ENCODE measurements at regions not wholly inside any gene's neighbourhood (a gene's known extent, or its start where the extent isn't known, plus 50 kb on each side); places are given as distances from the start of the nearest gene placed in this dataset.
A peak's percentile ranks its signal among the peaks of the same experiment; 100 is the strongest.
"Not testable (repeated sequence)": the region's sequence is repeated elsewhere in the genome, so short reads cannot be mapped to it uniquely, and the experiment has no call there.

GRCh38 chr6:30816791-30817739 is 67.3 kb upstream of the DDR1 start:
- intact Hi-C loops (cut with micrococcal nuclease; ENCODE audit: unreplicated experiment) = no loop called here
- no TSS peak for BruUV-seq (replicated peaks)
- H3K27ac ChIP-seq (ENCODE audit: low read depth, low read length, poor library complexity, severe bottlenecking) = no peak overlapping the region

GRCh38 chr6:30816296-30816695 is 68.0 kb upstream of the DDR1 start:
- H3K79me2 ChIP-seq (ENCODE audit: insufficient read depth, low read depth, low read length); H3K4me3 ChIP-seq (ENCODE audit: low read depth, low read length, poor library complexity, severe bottlenecking); H3K4me2 ChIP-seq (ENCODE audit: low read length); intact Hi-C loops (cut with micrococcal nuclease; ENCODE audit: unreplicated experiment); H2AFZ ChIP-seq (ENCODE audit: low read length); BruUV-seq (replicated peaks); DNase-seq (ENCODE audit: low spot score); H3K9me2 ChIP-seq (ENCODE audit: insufficient read depth, low read length); H3K27ac ChIP-seq (ENCODE audit: low read depth, low read length, poor library complexity, severe bottlenecking); POLR2A ChIA-PET; H3K9me3 ChIP-seq (ENCODE audit: low read length); H4K20me1 ChIP-seq (ENCODE audit: insufficient read depth, low read length); CTCF ChIA-PET (ENCODE audit: unreplicated experiment); H3K36me3 ChIP-seq (ENCODE audit: insufficient read depth, low read length): not testable (repeated sequence)
- H3K4me1 ChIP-seq (ENCODE audit: insufficient read depth, low read length, poor library complexity, severe bottlenecking) = peaks cover 16% of the 10 kb centered on the region

More at GRCh38 chr6:30816791-30817739, 67.3 kb upstream of the DDR1 start:
- Histone ChIP-seq H3K4me3 (ENCODE audit: low read depth, low read length, poor library complexity, severe bottlenecking) (no peak overlapping the region), H3K79me2 (ENCODE audit: insufficient read depth, low read depth, low read length) (no peaks in the 10 kb centered on the region), H4K20me1 (ENCODE audit: insufficient read depth, low read length) (no peaks in the 10 kb centered on the region), H3K9me2 (ENCODE audit: insufficient read depth, low read length) (no peaks in the 10 kb centered on the region), H3K4me1 (ENCODE audit: insufficient read depth, low read length, poor library complexity, severe bottlenecking) (peaks cover 9% of the 10 kb centered on the region), H3K4me2 (ENCODE audit: low read length) (no peak overlapping the region), H3K36me3 (ENCODE audit: insufficient read depth, low read length) (no peaks in the 10 kb centered on the region), H3K9me3 (ENCODE audit: low read length) (no peaks in the 10 kb centered on the region), H2AFZ (ENCODE audit: low read length) (no peak overlapping the region)
- TF ChIP-seq EZH2phosphoT487 (IDR thresholded peaks at IDR 0.05; ENCODE audit: borderline replicate concordance, low read depth, low read length) (no peak), CTCF (conservative IDR thresholded peaks at IDR 0.05; ENCODE audit: low read length) (no peak)
- POLR2A ChIA-PET = no interaction called here
- no peak for DNase-seq (ENCODE audit: low spot score)
- CTCF ChIA-PET (ENCODE audit: unreplicated experiment) = no interaction called here

- H3K4me1 ChIP-seq (ENCODE audit: insufficient read depth, low read length, poor library complexity, severe bottlenecking) = peaks cover 27% of the 10 kb centered on the region
- H3K9me2 ChIP-seq (ENCODE audit: insufficient read depth, low read length); H3K27ac ChIP-seq (ENCODE audit: low read depth, low read length, poor library complexity, severe bottlenecking); DNase-seq (ENCODE audit: low spot score); intact Hi-C loops (cut with micrococcal nuclease; ENCODE audit: unreplicated experiment); CTCF ChIA-PET (ENCODE audit: unreplicated experiment); H3K4me3 ChIP-seq (ENCODE audit: low read depth, low read length, poor library complexity, severe bottlenecking); H3K79me2 ChIP-seq (ENCODE audit: insufficient read depth, low read depth, low read length); H3K9me3 ChIP-seq (ENCODE audit: low read length); H3K4me2 ChIP-seq (ENCODE audit: low read length); POLR2A ChIA-PET; H3K36me3 ChIP-seq (ENCODE audit: insufficient read depth, low read length); H2AFZ ChIP-seq (ENCODE audit: low read length); H4K20me1 ChIP-seq (ENCODE audit: insufficient read depth, low read length): not testable (repeated sequence)
- BruUV-seq (replicated peaks) = TSS peak; percentile 67
Observed at GRCh38 chr6:30815041-30815742, 69.1 kb upstream of the DDR1 start.
